Neural progenitor cell (in vitro differentiated cells): ENCODE measurements at regions not wholly inside any gene's neighbourhood (a gene's known extent, or its start where the extent isn't known, plus 50 kb on each side); places are given as distances from the start of the nearest gene placed in this dataset.

ENCODE experiments used
- DNase-seq: peaks from one replicate; pipeline ENCODE4 v3.0.0-alpha.2; 2016; ENCODE audit warnings: low spot score
- H2AFZ ChIP-seq: fragments of 200-600 bp; sonication (generic); replicated peaks from 2 replicates; pipeline ENCODE4 v1.6.1; 2016; ENCODE audit warnings: antibody characterized with exemption
- H3F3A ChIP-seq: fragments of 200-600 bp; sonication (generic); 2 replicates; pipeline ENCODE4 v1.6.1; 2016; ENCODE audit warnings: antibody characterized with exemption, low read depth
- H3K27ac ChIP-seq: fragments of 200-600 bp; sonication (generic); 2 replicates; pipeline ENCODE4 v1.5.1; 2016; ENCODE audit warnings: mild to moderate bottlenecking
- H3K27me3 ChIP-seq: fragments of 200-600 bp; sonication (generic); 2 replicates; pipeline ENCODE4 v1.6.1; 2016; ENCODE audit warnings: mild to moderate bottlenecking, moderate library complexity
- H3K36me3 ChIP-seq: fragments of 200-600 bp; sonication (generic); 2 replicates; pipeline ENCODE4 v1.5.1; 2016
- H3K4me1 ChIP-seq: fragments of 200-600 bp; sonication (generic); 2 replicates; pipeline ENCODE4 v1.6.1; 2016; ENCODE audit warnings: mixed run types
- H3K4me2 ChIP-seq: fragments of 200-600 bp; sonication (generic); 2 replicates; pipeline ENCODE4 v1.6.1; 2016
- H3K4me3 ChIP-seq: fragments of 200-600 bp; sonication (generic); 2 replicates; pipeline ENCODE4 v1.5.1; 2016
- H3K79me2 ChIP-seq: fragments of 200-600 bp; sonication (generic); 2 replicates; pipeline ENCODE4 v1.6.1; 2016; ENCODE audit warnings: low read depth
- H3K9ac ChIP-seq: fragments of 200-600 bp; sonication (generic); 2 replicates; pipeline ENCODE4 v1.6.1; 2016
- H3K9me3 ChIP-seq: fragments of 200-600 bp; sonication (generic); 2 replicates; pipeline ENCODE4 v1.5.1; 2016; ENCODE audit warnings: low read depth
- H4K20me1 ChIP-seq: fragments of 200-600 bp; sonication (generic); 2 replicates; pipeline ENCODE4 v1.6.1; 2016; ENCODE audit warnings: low read depth
- H3K27ac Mint-ChIP-seq: 3 replicates; pipeline ENCODE4 v1.8.0; 2021; ENCODE audit warnings: mixed read lengths
- H3K27me3 Mint-ChIP-seq: 2 replicates; pipeline ENCODE4 v1.8.0; 2022; ENCODE audit warnings: low read depth, mild to moderate bottlenecking, inconsistent platforms, moderate library complexity, mixed read lengths; ENCODE audit not compliant: insufficient read depth
- H3K36me3 Mint-ChIP-seq: 3 replicates; pipeline ENCODE4 v1.8.0; 2021; ENCODE audit warnings: mixed read lengths
- H3K4me1 Mint-ChIP-seq: 3 replicates; pipeline ENCODE4 v1.8.0; 2021; ENCODE audit warnings: mixed read lengths
- H3K4me3 Mint-ChIP-seq: 3 replicates; pipeline ENCODE4 v1.8.0; 2021; ENCODE audit warnings: mild to moderate bottlenecking, moderate library complexity, mixed read lengths
- H3K9me3 Mint-ChIP-seq: 3 replicates; pipeline ENCODE4 v1.8.0; 2020; ENCODE audit warnings: mixed read lengths
- EZH2 ChIP-seq: fragments of 200-600 bp; sonication (generic); IDR thresholded peaks from 2 replicates; pipeline ENCODE4 v1.6.1; 2017; ENCODE audit warnings: antibody characterized with exemption, mild to moderate bottlenecking, moderate library complexity
- EZH2phosphoT487 ChIP-seq: fragments of 200-600 bp; sonication (generic); IDR thresholded peaks from 2 replicates; pipeline ENCODE4 v1.6.1; 2017; ENCODE audit warnings: antibody characterized with exemption
- TF ChIP-seq, protein P1 (sequence below): fragments of 200-600 bp; sonication (generic); IDR thresholded peaks from 2 replicates; pipeline ENCODE4 v1.5.1; 2017; ENCODE audit warnings: antibody characterized with exemption, mild to moderate bottlenecking

DNA sequence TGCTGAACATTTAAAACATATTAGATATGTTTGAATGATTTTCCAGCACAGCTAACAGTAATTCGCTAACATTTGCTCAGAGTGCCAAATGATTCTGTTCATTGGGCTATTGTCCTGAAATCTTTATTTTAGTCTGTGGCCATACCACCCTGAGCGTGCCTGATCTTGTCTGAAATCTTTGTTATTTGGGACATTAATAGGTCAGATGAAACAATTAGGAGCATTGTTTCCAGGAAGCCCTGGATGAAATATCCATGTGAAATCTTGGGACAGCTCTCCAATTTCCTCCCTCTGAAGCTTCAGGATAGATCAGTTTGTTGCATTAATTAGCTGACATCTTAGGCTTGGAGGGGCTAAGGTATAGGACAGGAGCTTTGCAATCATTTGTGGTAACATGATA is 512.0 kb downstream of the KIF20B start:
- no peaks in the 10 kb centered on the region for H3K4me1 ChIP-seq
- Mint-ChIP-seq H3K27ac (no peak overlapping the region), H3K27me3 (no peaks in the 10 kb centered on the region), H3K4me1 (no peaks in the 10 kb centered on the region), H3K9me3 (no peaks in the 10 kb centered on the region), H3K36me3 (peaks cover 2% of the 10 kb centered on the region), H3K4me3 (no peak overlapping the region)
- H3K36me3 ChIP-seq, result no peaks in the 10 kb centered on the region
- no peak for TF ChIP-seq EZH2phosphoT487
- TF ChIP-seq, protein P1, sequence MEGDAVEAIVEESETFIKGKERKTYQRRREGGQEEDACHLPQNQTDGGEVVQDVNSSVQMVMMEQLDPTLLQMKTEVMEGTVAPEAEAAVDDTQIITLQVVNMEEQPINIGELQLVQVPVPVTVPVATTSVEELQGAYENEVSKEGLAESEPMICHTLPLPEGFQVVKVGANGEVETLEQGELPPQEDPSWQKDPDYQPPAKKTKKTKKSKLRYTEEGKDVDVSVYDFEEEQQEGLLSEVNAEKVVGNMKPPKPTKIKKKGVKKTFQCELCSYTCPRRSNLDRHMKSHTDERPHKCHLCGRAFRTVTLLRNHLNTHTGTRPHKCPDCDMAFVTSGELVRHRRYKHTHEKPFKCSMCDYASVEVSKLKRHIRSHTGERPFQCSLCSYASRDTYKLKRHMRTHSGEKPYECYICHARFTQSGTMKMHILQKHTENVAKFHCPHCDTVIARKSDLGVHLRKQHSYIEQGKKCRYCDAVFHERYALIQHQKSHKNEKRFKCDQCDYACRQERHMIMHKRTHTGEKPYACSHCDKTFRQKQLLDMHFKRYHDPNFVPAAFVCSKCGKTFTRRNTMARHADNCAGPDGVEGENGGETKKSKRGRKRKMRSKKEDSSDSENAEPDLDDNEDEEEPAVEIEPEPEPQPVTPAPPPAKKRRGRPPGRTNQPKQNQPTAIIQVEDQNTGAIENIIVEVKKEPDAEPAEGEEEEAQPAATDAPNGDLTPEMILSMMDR, result no peak
- no peak for TF ChIP-seq EZH2
- no peaks in the 10 kb centered on the region for H3K27me3 ChIP-seq
- H4K20me1 ChIP-seq, result no peaks in the 10 kb centered on the region
- no peaks in the 10 kb centered on the region for H3K79me2 ChIP-seq
- DNase-seq, result no peak
- no peaks in the 10 kb centered on the region for H3F3A ChIP-seq
- H2AFZ ChIP-seq, result no peak overlapping the region
- H3K27ac ChIP-seq, result no peak overlapping the region
- H3K4me2 ChIP-seq, result no peak overlapping the region
- H3K9me3 ChIP-seq, result no peaks in the 10 kb centered on the region
- no peak overlapping the region for H3K9ac ChIP-seq
- H3K4me3 ChIP-seq, result no peak overlapping the region

DNA sequence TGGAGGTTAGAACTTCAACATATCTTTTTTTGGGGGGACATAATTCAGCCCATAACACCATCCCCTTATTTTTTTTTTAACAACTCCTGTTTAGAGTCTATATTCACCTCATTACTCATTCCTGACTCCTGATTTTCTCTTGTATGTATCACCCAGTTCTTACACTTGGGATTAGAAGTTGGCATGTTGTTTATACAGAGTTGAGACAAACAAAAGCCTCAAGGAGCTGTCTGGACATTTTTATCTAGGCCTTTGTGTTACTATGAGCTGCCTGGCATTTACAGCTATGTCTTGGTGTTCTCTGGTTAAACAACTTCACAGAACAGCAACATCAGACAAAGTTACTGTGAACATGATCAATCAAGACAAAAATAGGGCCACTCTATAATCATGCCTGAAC is 517.5 kb downstream of the KIF20B start:
- Mint-ChIP-seq H3K27me3 (no peaks in the 10 kb centered on the region), H3K27ac (no peak overlapping the region), H3K4me3 (no peak overlapping the region), H3K9me3 (no peaks in the 10 kb centered on the region), H3K36me3 (no peaks in the 10 kb centered on the region), H3K4me1 (peaks cover under 1% of the 10 kb centered on the region)
- no peaks in the 10 kb centered on the region for H3K36me3 ChIP-seq
- no peak overlapping the region for H3K4me3 ChIP-seq
- TF ChIP-seq EZH2 (no peak), EZH2phosphoT487 (no peak)
- TF ChIP-seq, protein P1, result no peak
- no peaks in the 10 kb centered on the region for H4K20me1 ChIP-seq
- no peaks in the 10 kb centered on the region for H3K9me3 ChIP-seq
- no peak overlapping the region for H3K27ac ChIP-seq
- H3K79me2 ChIP-seq, result no peaks in the 10 kb centered on the region
- DNase-seq, result no peak
- H3K27me3 ChIP-seq, result no peaks in the 10 kb centered on the region
- H3F3A ChIP-seq, result no peaks in the 10 kb centered on the region
- no peak overlapping the region for H3K9ac ChIP-seq
- no peak overlapping the region for H2AFZ ChIP-seq
- H3K4me2 ChIP-seq, result no peak overlapping the region
- H3K4me1 ChIP-seq, result no peaks in the 10 kb centered on the region

DNA sequence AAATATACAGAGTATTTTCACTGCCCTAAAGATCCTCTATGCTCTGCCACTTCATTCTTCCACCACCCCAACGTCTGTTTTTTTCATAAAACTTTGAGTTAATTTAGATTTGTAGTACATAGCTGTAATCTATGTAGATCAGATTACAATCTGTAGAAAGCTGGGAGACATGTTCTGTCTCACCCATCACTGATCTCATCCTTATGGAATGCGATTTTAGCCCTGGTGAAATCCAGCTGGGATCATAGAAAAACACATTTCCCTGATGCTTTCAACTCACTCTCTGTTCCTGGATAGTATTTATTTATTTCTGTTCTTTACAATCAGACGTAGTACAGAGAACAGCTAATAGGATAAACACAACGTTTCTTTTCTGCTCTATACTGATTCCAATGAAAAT is 521.0 kb downstream of the KIF20B start:
- H3K4me3 ChIP-seq, result no peak overlapping the region
- no peaks in the 10 kb centered on the region for H4K20me1 ChIP-seq
- H3K9me3 ChIP-seq, result no peaks in the 10 kb centered on the region
- no peaks in the 10 kb centered on the region for H3K4me1 ChIP-seq
- no peak overlapping the region for H2AFZ ChIP-seq
- H3K4me3 Mint-ChIP-seq, result no peak overlapping the region
- H3K27me3 Mint-ChIP-seq, result no peaks in the 10 kb centered on the region
- no peak overlapping the region for H3K27ac ChIP-seq
- TF ChIP-seq, protein P1, result no peak
- no peak for TF ChIP-seq EZH2
- TF ChIP-seq EZH2phosphoT487, result no peak
- no peaks in the 10 kb centered on the region for H3F3A ChIP-seq
- H3K4me1 Mint-ChIP-seq, result peaks cover 14% of the 10 kb centered on the region
- no peaks in the 10 kb centered on the region for H3K36me3 Mint-ChIP-seq
- no peak overlapping the region for H3K9ac ChIP-seq
- DNase-seq, result no peak
- no peaks in the 10 kb centered on the region for H3K36me3 ChIP-seq
- H3K79me2 ChIP-seq, result no peaks in the 10 kb centered on the region
- H3K27ac Mint-ChIP-seq, result no peak overlapping the region
- no peaks in the 10 kb centered on the region for H3K9me3 Mint-ChIP-seq
- H3K27me3 ChIP-seq, result no peaks in the 10 kb centered on the region
- H3K4me2 ChIP-seq, result no peak overlapping the region

DNA sequence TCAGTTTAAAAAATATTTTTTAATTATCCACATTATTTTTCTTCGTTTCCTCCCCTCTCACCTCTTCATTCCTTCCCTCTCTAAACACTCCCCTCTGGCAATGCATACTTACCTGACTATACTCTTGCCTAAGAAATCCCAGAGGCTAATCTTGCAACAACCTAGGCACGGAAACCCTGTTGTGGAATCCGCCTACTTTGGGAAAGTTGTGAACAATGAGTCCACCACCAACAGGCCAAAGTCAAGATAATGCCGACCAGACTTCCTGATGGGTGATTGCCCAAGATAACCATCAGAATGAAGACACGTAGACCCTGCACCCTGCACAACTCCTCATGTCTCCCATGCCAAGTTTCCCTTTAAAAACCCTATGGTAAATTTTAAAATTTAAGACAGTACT is 521.5 kb downstream of the KIF20B start:
- no peak overlapping the region for H3K4me3 ChIP-seq
- no peak for DNase-seq
- H3K9me3 ChIP-seq, result no peaks in the 10 kb centered on the region
- no peak overlapping the region for H3K27ac ChIP-seq
- H3K4me3 Mint-ChIP-seq, result no peak overlapping the region
- H3K4me1 Mint-ChIP-seq, result peaks cover 14% of the 10 kb centered on the region
- no peaks in the 10 kb centered on the region for H3K9me3 Mint-ChIP-seq
- no peaks in the 10 kb centered on the region for H4K20me1 ChIP-seq
- no peaks in the 10 kb centered on the region for H3K4me1 ChIP-seq
- H3K4me2 ChIP-seq, result no peak overlapping the region
- TF ChIP-seq EZH2 (no peak), EZH2phosphoT487 (no peak)
- TF ChIP-seq, protein P1, result no peak
- no peaks in the 10 kb centered on the region for H3K79me2 ChIP-seq
- no peak overlapping the region for H2AFZ ChIP-seq
- H3K36me3 ChIP-seq, result no peaks in the 10 kb centered on the region
- H3K27ac Mint-ChIP-seq, result no peak overlapping the region
- H3K27me3 ChIP-seq, result no peaks in the 10 kb centered on the region
- no peaks in the 10 kb centered on the region for H3K27me3 Mint-ChIP-seq
- no peak overlapping the region for H3K9ac ChIP-seq
- H3K36me3 Mint-ChIP-seq, result no peaks in the 10 kb centered on the region
- H3F3A ChIP-seq, result no peaks in the 10 kb centered on the region
